ENCODE measurements at regions not wholly inside any gene's neighbourhood (a gene's known extent, or its start where the extent isn't known, plus 50 kb on each side); places are given as distances from the start of the nearest gene placed in this dataset.

GRCh38 chr14:58833634-58834378 lies 196.0 kb downstream of the DACT1 start:
- TF ChIP-seq CTCF (IDR thresholded peaks at IDR 0.05) = no peak
- no peak for DNase-seq (ENCODE audit: low spot score)
- ATAC-seq (ENCODE audit: low FRiP score) = no peak

GRCh38 chr14:58836303-58836974 lies 198.7 kb downstream of the DACT1 start:
- no peak for DNase-seq (ENCODE audit: low spot score)
- TF ChIP-seq CTCF (IDR thresholded peaks at IDR 0.05) = no peak
- no peak for ATAC-seq (ENCODE audit: low FRiP score)

- ATAC-seq (ENCODE audit: low FRiP score) = no peak
- TF ChIP-seq CTCF (IDR thresholded peaks at IDR 0.05) = no peak
- DNase-seq (ENCODE audit: low spot score) = no peak
These were observed 201.5 kb downstream of the DACT1 start for GRCh38 chr14:58839233-58839632.

GRCh38 chr14:58844544-58844943 lies 206.8 kb downstream of the DACT1 start:
- DNase-seq (ENCODE audit: low spot score) = no peak
- TF ChIP-seq CTCF (IDR thresholded peaks at IDR 0.05) = no peak
- no peak for ATAC-seq (ENCODE audit: low FRiP score)

- ATAC-seq (ENCODE audit: low FRiP score) (no peak), DNase-seq (ENCODE audit: low spot score) (no peak)
- TF ChIP-seq CTCF (IDR thresholded peaks at IDR 0.05) = no peak
These were observed 209.1 kb downstream of the DACT1 start for GRCh38 chr14:58846682-58847465.

- DNase-seq (ENCODE audit: low spot score) (no peak), ATAC-seq (ENCODE audit: low FRiP score) (no peak)
- TF ChIP-seq CTCF (IDR thresholded peaks at IDR 0.05) = no peak
These were observed 210.6 kb downstream of the DACT1 start for GRCh38 chr14:58848365-58848764.

All from omental fat pad (tissue), 3 donors.